Muscle layer of duodenum (tissue), 2 donors: ENCODE measurements at regions not wholly inside any gene's neighbourhood (a gene's known extent, or its start where the extent isn't known, plus 50 kb on each side); places are given as distances from the start of the nearest gene placed in this dataset.

Source experiments
- H3K27ac ChIP-seq: one replicate; pipeline ENCODE4 v1.7.0; 2013; ENCODE audit warnings: mild to moderate bottlenecking, low read length
- H3K27me3 ChIP-seq: one replicate; pipeline ENCODE4 v1.7.0; 2013; ENCODE audit warnings: low read depth, mild to moderate bottlenecking, control low read depth, low read length
- H3K36me3 ChIP-seq, 2 donors: one replicate each; pipeline ENCODE4 v1.7.0; 2013; ENCODE audit warnings: low read length in 2 of 2, control low read depth in 1 of 2, mild to moderate bottlenecking in 1 of 2; ENCODE audit not compliant: insufficient read depth in 2 of 2, control insufficient read depth in 1 of 2
- H3K4me1 ChIP-seq, 2 donors: one replicate each; pipeline ENCODE4 v1.7.0; 2013; ENCODE audit warnings: low read length in 2 of 2, mild to moderate bottlenecking in 2 of 2, control low read depth in 1 of 2, moderate library complexity in 1 of 2; ENCODE audit not compliant: insufficient read depth in 2 of 2, control insufficient read depth in 1 of 2
- H3K4me3 ChIP-seq, 2 donors: one replicate each; pipeline ENCODE4 v1.7.0; 2013; ENCODE audit warnings: low read length in 2 of 2, low read depth in 1 of 2, mild to moderate bottlenecking in 1 of 2
- H3K9me3 ChIP-seq, 2 donors: one replicate each; pipeline ENCODE4 v1.7.0; 2013; ENCODE audit warnings: low read length in 2 of 2, control low read depth in 1 of 2, mild to moderate bottlenecking in 1 of 2; ENCODE audit not compliant: control insufficient read depth in 1 of 2
- donor health status: healthy.

DNA sequence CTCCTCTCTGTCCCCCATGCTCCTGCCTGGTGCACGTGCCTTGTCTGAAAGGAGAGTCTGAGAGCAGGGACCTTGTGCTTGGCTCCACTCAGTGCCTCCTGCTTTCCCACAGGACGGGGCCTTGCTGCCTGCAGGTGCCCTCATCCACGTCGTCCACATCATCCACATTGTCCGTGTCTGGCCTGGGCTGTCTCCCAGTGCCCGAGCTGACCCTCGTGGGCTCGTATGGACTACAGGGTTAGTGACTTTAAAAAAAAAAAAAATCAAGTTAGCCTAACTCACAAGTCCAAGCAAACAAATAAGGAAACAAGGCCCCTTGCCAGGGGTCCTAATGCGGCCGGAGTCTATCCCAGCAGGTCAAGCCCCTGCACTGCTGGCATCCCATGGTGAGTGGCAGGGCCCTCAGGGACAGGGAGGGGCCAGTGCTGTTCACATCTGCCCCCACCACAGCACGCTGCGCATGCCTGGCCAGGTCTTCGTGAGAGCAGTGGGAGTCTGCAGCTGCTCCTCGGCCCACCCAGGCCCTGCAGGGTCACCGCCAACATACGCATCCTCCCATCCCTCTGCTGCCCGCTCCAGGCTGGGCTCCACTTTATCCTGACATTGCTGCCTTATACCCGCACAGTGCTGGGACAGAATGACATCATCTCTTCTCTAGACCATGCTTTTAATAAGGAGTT lies 232.6 kb downstream of the NDUFA10 start:
- H3K27me3 ChIP-seq: no peaks in the 10 kb centered on the region
- no peaks in the 10 kb centered on the region for H3K9me3 ChIP-seq
- H3K27ac ChIP-seq: no peak overlapping the region
- H3K4me3 ChIP-seq: no peak overlapping the region
- no peaks in the 10 kb centered on the region for H3K36me3 ChIP-seq
- no peaks in the 10 kb centered on the region for H3K4me1 ChIP-seq

DNA sequence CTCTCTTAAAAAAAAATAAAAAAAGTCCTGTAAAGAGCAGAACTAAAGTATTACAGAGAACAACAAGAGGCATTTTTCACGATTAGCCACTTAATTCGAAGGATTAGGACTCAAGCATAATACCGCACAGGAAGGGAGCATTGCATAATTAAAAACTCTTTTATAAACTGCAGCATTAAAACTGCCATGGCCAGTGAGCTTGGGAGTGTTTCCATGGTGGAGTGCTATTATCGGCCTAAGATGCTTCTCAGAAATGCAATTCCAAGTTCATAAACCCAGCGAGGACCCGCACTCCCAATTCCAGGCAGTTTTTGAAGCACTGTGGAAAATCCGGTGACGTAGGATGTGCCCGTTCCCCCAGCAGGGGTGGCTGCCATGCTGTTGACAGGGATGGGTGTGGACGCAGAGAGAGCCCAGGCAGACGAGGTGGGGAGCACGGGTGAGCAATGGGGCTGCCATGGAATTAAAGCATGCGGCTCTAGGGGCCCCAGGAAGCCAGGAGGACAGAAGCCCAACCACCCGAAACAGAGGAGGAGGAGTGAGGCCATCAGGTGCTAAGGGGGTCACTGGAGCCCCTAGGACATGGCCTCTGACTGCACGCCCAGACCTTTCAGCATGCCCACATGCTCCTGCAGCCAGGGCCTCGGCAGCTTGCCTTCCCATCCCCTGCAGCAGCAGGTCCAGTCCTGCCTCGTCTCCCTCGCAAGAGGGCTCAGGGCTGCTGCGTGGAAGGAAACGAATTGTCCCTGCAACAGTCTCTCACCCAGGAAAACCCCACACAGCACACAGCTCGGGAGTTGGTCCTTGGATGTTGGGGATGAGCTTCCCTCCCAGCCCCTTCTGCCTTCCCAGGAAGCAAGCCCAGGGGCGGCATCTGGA lies 233.4 kb downstream of the NDUFA10 start:
- no peaks in the 10 kb centered on the region for H3K36me3 ChIP-seq
- no peak overlapping the region for H3K27ac ChIP-seq
- no peaks in the 10 kb centered on the region for H3K4me1 ChIP-seq
- H3K9me3 ChIP-seq: peaks cover 0 to under 1% of the 10 kb centered on the region in 2 donors
- no peaks in the 10 kb centered on the region for H3K27me3 ChIP-seq
- no peak overlapping the region for H3K4me3 ChIP-seq

DNA sequence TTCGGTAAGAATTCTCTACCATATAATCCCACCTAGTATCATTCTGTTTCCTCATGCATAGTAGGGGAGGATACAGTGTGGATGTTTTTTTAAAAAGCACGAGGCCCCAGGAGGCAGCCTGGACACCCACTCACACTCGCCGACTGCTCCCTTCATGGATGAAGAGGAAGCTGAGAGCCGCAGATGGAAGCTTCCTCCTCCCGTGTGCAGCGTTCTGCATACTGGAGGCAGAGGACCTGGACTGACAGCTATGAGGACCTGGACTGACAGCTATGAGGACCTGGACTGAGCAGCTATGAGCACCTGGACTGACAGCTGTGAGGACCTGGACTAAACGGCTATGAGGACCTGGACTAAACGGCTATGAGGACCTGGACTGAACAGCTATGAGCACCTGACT lies 234.4 kb downstream of the NDUFA10 start:
- Histone ChIP-seq H3K4me1 (no peaks in the 10 kb centered on the region), H3K36me3 (no peaks in the 10 kb centered on the region), H3K27ac (no peak overlapping the region), H3K4me3 (no peak overlapping the region), H3K27me3 (no peaks in the 10 kb centered on the region), H3K9me3 (peaks cover 5 to 10% of the 10 kb centered on the region in 2 donors)

DNA sequence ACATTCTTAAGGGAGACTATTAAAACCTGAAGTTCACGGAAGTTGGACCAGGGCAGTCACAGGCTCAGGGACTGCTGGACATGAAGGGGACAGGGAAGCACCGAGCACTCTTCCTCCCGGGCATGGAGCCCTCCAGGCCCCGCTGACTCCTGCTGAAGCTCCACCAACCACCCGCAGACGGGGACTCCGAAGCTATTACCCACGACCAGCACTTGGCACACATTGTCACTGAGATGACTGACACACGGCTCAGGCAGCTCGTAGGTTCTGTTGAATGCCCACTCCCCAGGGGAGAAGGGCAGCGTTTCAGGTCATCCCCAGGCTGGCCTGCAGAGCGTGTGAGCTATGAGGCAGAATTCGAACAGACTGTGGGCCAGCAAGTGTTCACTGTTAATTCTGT lies 234.8 kb downstream of the NDUFA10 start:
- no peak overlapping the region for H3K27ac ChIP-seq
- H3K27me3 ChIP-seq: no peaks in the 10 kb centered on the region
- no peak overlapping the region for H3K4me3 ChIP-seq
- no peaks in the 10 kb centered on the region for H3K4me1 ChIP-seq
- no peaks in the 10 kb centered on the region for H3K36me3 ChIP-seq
- peaks cover 5 to 10% of the 10 kb centered on the region in 2 donors for H3K9me3 ChIP-seq

DNA sequence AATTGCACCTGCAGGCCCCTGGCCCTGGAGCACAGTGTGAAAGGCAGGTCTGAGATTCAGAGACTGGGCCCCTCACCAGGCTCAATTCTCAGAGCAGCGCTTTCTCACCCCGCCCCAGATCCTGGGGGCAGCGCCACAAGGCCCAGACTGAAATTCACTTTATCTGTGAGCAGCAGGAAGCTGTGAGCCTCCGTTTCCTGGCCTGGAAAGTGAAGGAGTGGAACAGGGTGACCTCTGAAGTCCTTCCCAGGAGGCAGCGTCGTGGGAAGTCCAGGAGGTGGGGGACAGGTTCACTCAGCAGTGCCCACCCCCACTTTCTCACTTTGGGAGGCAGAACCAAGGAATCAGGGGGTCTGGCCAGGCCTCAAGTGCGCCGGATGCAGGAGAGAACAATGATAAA lies 235.4 kb downstream of the NDUFA10 start:
- Histone ChIP-seq H3K4me1 (no peaks in the 10 kb centered on the region), H3K36me3 (no peaks in the 10 kb centered on the region), H3K4me3 (no peak overlapping the region), H3K27me3 (no peaks in the 10 kb centered on the region), H3K27ac (no peak overlapping the region), H3K9me3 (peaks cover 5 to 10% of the 10 kb centered on the region in 2 donors)

DNA sequence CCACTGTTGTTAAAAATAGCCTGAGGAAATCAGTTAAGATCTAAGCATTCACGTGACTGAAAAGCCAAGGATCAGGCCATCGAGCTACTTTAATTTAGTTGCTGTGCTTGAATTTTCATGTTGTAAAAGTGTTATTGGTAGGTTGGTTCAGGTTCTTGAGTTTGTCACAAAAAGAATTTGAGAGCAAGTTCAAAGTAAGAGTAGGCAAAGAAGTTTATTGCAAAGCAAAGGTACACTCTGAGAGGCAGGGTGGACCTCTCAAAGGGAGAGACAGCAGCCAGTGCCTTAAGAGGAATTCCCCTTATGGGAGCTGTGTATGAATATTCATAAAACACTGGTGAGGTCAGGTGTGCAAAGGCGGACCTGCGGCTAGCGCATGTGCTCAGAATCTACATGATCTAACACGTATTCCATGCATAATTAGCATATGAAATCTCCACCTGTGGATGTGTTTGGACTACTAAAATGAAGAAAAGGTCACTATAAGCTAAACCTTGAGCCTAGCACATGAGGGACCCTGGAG lies 236.5 kb downstream of the NDUFA10 start:
- no peak overlapping the region for H3K4me3 ChIP-seq
- no peaks in the 10 kb centered on the region for H3K27me3 ChIP-seq
- no peak overlapping the region for H3K27ac ChIP-seq
- H3K9me3 ChIP-seq: peaks cover 5 to 10% of the 10 kb centered on the region in 2 donors
- H3K36me3 ChIP-seq: no peaks in the 10 kb centered on the region
- no peaks in the 10 kb centered on the region for H3K4me1 ChIP-seq

DNA sequence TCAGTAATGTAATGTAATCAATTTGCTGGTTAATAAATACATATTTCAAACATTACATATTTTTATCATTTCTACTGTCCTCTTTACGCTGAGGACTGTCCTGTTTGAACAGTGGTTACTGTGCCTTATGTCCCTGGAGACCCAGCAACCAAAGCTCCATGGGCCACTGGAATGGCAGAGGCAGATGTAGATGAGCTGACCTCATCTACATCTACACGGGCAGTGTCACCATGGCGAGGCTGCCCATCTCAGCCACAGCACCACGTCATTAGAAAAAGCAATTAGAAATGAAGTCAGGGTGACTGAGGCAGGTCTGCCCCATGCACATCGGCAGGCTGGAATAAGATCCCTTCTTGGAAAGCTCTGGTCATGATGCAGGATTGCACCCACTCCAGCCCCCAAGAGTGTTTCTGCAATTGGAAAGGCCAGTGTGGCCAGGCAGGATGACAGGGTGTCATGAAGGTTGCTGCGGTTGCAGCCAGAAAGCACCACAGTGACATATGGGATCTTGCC lies 237.5 kb downstream of the NDUFA10 start:
- no peaks in the 10 kb centered on the region for H3K27me3 ChIP-seq
- H3K4me1 ChIP-seq: no peaks in the 10 kb centered on the region
- peaks cover 5 to 10% of the 10 kb centered on the region in 2 donors for H3K9me3 ChIP-seq
- no peaks in the 10 kb centered on the region for H3K36me3 ChIP-seq
- no peak overlapping the region for H3K27ac ChIP-seq
- no peak overlapping the region for H3K4me3 ChIP-seq

DNA sequence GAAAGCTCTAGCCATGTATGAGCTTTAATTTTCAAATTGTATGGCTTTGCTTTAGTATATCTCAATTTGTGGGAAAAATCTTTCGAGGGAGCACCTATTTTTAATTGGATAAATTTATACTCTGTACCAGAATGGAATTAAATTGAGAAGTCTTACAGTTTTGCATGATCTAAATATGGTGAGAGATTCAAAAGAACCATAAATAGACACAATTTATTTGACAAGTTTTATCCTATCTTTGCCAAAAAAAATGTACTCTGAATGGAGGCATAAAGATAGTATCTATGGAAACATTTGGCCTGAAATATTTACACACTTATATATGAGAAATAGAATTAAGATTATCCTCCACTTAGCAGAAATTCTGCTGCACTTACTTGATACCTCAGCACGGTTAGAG lies 238.4 kb downstream of the NDUFA10 start:
- Histone ChIP-seq H3K36me3 (no peaks in the 10 kb centered on the region), H3K27ac (no peak overlapping the region), H3K4me3 (no peak overlapping the region), H3K9me3 (peaks cover 5 to 10% of the 10 kb centered on the region in 2 donors), H3K4me1 (no peaks in the 10 kb centered on the region), H3K27me3 (no peaks in the 10 kb centered on the region)

DNA sequence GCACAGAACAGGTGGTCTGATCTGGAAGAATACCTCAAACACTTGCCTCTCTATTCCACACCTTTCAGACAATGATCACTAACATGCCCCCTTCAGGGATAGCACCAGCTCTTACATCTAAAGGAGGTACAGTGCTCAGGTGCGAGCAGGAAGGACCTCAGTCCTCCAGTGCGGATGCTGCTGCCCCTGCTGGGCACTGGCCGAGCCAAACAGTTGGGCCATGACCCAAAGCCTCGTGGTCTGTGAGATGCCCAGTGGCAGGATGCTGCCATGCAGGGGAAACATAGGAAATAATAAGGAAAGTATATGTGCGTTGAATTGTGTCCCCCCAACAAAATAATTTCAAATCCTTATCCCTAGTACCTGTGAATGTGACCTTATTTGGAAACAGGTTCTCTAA lies 243.7 kb downstream of the NDUFA10 start:
- H3K27ac ChIP-seq: no peak overlapping the region
- H3K36me3 ChIP-seq: no peaks in the 10 kb centered on the region
- H3K27me3 ChIP-seq: no peaks in the 10 kb centered on the region
- peaks cover 4 to 6% of the 10 kb centered on the region in 2 donors for H3K9me3 ChIP-seq
- H3K4me3 ChIP-seq: no peak overlapping the region
- H3K4me1 ChIP-seq: no peaks in the 10 kb centered on the region

DNA sequence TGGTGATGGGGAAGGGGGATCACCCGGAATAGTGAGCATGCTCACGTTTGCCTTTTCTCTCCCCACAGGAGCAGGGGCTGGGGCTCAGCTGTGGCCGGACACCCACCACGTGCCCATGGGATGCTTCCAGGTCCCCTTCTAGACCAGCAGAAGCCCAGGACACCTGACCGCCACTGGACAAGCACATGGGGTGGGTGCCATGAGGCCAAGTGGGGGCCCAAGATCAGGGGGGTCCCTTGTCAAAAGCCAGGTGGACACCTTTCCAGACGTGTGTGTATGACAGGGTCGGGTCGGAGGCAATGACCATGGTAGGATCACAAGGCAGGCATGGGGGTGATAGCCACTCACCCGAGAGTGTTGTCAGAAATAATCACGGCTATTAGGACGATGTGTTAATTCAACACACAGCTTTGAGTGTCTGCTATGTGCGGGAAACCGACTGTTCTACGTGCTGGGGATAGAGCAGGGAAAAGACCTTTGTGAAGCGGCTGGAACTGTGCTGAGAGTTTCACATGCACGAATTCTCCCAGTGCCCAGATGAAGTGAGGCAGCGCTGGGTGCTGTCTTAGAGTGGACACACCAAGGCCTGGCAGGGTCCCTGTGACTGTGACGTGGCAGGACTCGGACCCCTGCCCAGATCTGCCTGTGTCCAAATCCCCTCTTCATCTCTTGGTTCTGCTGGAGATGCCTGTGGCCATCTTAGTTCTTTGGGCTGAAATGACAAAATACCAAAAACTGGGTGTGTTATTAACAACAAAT lies 244.7 kb downstream of the NDUFA10 start:
- no peak overlapping the region for H3K27ac ChIP-seq
- H3K4me3 ChIP-seq: no peak overlapping the region
- H3K9me3 ChIP-seq: no peaks in the 10 kb centered on the region
- H3K4me1 ChIP-seq: no peaks in the 10 kb centered on the region
- no peaks in the 10 kb centered on the region for H3K27me3 ChIP-seq
- H3K36me3 ChIP-seq: no peaks in the 10 kb centered on the region

DNA sequence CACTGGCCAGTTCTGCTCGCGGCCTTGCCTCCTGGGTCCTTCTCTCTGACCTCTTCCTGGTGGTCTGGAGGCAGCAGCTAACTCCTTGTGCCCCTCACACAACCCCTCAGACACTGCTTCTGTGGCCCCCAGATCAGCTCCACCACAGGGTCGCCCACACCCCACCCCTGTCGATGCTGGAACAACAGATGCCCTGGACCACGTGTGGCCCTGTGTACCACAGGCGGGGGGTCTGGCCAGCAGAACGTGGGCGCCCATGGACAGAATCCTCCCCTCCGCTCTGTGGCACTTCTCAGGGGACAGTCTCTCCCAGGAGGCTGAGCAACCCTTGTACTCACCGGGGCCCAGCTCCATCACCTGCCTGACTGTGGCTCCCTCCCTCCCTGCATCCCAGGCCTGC lies 245.6 kb downstream of the NDUFA10 start:
- Histone ChIP-seq H3K27ac (no peak overlapping the region), H3K4me1 (no peaks in the 10 kb centered on the region), H3K4me3 (no peak overlapping the region), H3K36me3 (no peaks in the 10 kb centered on the region), H3K9me3 (no peaks in the 10 kb centered on the region), H3K27me3 (no peaks in the 10 kb centered on the region)
